ENCODE measurements at regions not wholly inside any gene's neighbourhood (a gene's known extent, or its start where the extent isn't known, plus 50 kb on each side); places are given as distances from the start of the nearest gene placed in this dataset.

DNA sequence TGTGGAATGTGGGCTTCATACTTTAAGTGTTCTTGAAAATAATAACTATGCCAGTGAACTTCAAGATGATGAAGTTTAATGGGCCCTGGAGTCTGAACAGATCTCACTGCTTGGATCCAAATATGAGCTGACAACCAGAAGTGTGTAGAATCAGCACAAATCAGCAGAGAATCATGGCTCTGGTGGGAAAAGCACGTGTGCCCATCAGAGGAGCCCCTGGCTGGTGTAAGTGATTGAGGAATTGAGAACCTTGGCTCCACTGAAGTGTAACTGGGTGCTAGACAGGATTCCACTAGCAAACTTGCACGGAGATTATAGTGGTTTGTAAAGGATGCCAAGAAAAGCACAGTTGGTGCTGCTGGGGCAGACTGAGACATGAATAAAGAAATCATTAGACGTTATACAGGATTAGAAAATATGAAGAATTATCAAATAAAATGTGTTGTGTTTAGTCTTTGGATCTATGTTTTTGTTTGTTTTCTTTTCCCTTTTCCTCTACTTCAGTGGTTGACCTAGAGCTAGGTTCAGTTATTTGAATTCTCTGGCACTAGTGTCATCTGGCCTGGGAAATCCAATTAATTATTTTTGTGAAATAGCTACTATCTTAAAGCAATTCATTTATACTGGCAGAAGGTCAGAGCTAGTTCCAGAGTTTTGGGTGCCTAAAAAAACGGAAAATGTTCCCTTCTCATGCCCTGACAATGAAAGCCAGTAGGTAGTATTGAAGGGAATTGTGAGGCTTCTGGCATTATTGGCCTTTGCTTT is 175.7 kb upstream of the MEOX2 start:
- no peak for TF ChIP-seq CTCF (conservative IDR thresholded peaks at IDR 0.05; ENCODE audit: low read depth in 2 of 2)
- TF ChIP-seq CREB1 (CRISPR knock-in tag; IDR thresholded peaks at IDR 0.05; ENCODE audit: low read depth), result no peak
- TF ChIP-seq, protein P1, sequence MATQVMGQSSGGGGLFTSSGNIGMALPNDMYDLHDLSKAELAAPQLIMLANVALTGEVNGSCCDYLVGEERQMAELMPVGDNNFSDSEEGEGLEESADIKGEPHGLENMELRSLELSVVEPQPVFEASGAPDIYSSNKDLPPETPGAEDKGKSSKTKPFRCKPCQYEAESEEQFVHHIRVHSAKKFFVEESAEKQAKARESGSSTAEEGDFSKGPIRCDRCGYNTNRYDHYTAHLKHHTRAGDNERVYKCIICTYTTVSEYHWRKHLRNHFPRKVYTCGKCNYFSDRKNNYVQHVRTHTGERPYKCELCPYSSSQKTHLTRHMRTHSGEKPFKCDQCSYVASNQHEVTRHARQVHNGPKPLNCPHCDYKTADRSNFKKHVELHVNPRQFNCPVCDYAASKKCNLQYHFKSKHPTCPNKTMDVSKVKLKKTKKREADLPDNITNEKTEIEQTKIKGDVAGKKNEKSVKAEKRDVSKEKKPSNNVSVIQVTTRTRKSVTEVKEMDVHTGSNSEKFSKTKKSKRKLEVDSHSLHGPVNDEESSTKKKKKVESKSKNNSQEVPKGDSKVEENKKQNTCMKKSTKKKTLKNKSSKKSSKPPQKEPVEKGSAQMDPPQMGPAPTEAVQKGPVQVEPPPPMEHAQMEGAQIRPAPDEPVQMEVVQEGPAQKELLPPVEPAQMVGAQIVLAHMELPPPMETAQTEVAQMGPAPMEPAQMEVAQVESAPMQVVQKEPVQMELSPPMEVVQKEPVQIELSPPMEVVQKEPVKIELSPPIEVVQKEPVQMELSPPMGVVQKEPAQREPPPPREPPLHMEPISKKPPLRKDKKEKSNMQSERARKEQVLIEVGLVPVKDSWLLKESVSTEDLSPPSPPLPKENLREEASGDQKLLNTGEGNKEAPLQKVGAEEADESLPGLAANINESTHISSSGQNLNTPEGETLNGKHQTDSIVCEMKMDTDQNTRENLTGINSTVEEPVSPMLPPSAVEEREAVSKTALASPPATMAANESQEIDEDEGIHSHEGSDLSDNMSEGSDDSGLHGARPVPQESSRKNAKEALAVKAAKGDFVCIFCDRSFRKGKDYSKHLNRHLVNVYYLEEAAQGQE (IDR thresholded peaks at IDR 0.05; ENCODE audit: unreplicated experiment), result no peak
- TF ChIP-seq JUNB (IDR thresholded peaks at IDR 0.05; ENCODE audit: unreplicated experiment), result no peak
- no peak for TF ChIP-seq EZH2 (IDR thresholded peaks at IDR 0.05; ENCODE audit: low read depth, unreplicated experiment)
- TF ChIP-seq POLR2AphosphoS5 (IDR thresholded peaks at IDR 0.05; ENCODE audit: low read depth), result no peak

All from GM23338 (cell line).